HL-60 (cell line): ENCODE measurements at regions not wholly inside any gene's neighbourhood (a gene's known extent, or its start where the extent isn't known, plus 50 kb on each side); places are given as distances from the start of the nearest gene placed in this dataset.

ENCODE experiments used
- DNase-seq, 2 experiments: peaks; one replicate each; pipeline ENCODE4 v3.0.0-alpha.2; 2010 to 2020; ENCODE audit warnings: low read depth in 1 of 2, low spot score in 1 of 2
- H3K27ac ChIP-seq: fragments of 250-450 bp; sonication (Bioruptor Pico); replicated peaks from 2 replicates; pipeline ENCODE4 v1.5.1; 2020; ENCODE audit warnings: mild to moderate bottlenecking, moderate library complexity
- H3K27me3 ChIP-seq: fragments of 250-450 bp; sonication (Bioruptor Pico); 2 replicates; pipeline ENCODE4 v1.5.1; 2021; ENCODE audit warnings: mild to moderate bottlenecking, moderate library complexity; ENCODE audit not compliant: insufficient read depth, poor library complexity, severe bottlenecking
- H3K4me3 ChIP-seq: replicated peaks from 2 replicates; pipeline ENCODE4 v1.5.1; 2011; ENCODE audit warnings: mild to moderate bottlenecking, control low read depth, low read length; ENCODE audit not compliant: insufficient read depth
- CTCF ChIP-seq: IDR thresholded peaks from one replicate; pipeline ENCODE4 v1.5.1; 2011; ENCODE audit warnings: low read length, control low read depth, inconsistent platforms; ENCODE audit not compliant: insufficient read depth
- GABPA ChIP-seq: IDR thresholded peaks from 2 replicates; pipeline ENCODE4 v1.6.1; 2012; ENCODE audit warnings: low read depth
- POLR2AphosphoS5 ChIP-seq: IDR thresholded peaks from 2 replicates; pipeline ENCODE4 v1.6.1; 2012; ENCODE audit warnings: low read depth
- REST ChIP-seq: IDR thresholded peaks from 2 replicates; pipeline ENCODE4 v1.6.1; 2012; ENCODE audit warnings: low read depth; ENCODE audit not compliant: insufficient replicate concordance
- SPI1 ChIP-seq: IDR thresholded peaks from 2 replicates; pipeline ENCODE4 v1.6.1; 2012; ENCODE audit warnings: low read depth, mild to moderate bottlenecking, borderline replicate concordance

GRCh38 chr16:5234295-5235050 lies 136.9 kb upstream of the EEF2KMT start:
- no peak for TF ChIP-seq CTCF
- no peak for TF ChIP-seq REST
- TF ChIP-seq GABPA, result no peak
- TF ChIP-seq SPI1, result no peak
- no peak for TF ChIP-seq POLR2AphosphoS5
- DNase-seq, result no peak

GRCh38 chr16:5231246-5231759 lies 133.7 kb upstream of the EEF2KMT start:
- no peak overlapping the region for H3K4me3 ChIP-seq
- H3K27ac ChIP-seq, result no peak overlapping the region
- TF ChIP-seq POLR2AphosphoS5, result no peak
- H3K27me3 ChIP-seq, result no peaks in the 10 kb centered on the region
- DNase-seq, result no peak

More at GRCh38 chr16:5234295-5235050, 136.9 kb upstream of the EEF2KMT start:
- no peak overlapping the region for H3K27ac ChIP-seq
- H3K4me3 ChIP-seq, result no peak overlapping the region
- H3K27me3 ChIP-seq, result no peaks in the 10 kb centered on the region

DNA sequence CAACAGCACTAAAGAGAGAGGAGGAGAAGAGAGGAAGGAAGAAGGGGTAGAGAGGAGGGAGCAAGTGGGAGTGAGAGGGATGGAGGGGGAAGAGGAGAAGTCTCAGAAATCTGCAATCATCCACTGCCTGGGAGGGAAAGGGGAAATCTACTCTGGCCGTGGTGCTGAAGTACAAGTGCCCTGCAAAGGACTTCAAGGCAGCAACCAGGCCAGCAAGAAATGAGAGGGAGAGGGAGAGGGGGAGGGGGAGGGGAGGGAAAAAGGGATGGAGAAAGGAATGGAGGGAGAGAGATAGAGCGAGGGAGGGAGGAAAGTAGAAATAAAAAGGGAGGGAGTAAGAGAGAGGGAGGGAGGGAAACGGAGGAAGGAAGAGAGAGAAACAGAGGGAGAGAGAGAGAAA lies 130.8 kb upstream of the EEF2KMT start:
- TF ChIP-seq REST (peak; percentile 82), SPI1 (no peak)
- Histone ChIP-seq H3K27ac (no peak overlapping the region), H3K4me3 (no peak overlapping the region), H3K27me3 (no peaks in the 10 kb centered on the region)
- no peak for DNase-seq

DNA sequence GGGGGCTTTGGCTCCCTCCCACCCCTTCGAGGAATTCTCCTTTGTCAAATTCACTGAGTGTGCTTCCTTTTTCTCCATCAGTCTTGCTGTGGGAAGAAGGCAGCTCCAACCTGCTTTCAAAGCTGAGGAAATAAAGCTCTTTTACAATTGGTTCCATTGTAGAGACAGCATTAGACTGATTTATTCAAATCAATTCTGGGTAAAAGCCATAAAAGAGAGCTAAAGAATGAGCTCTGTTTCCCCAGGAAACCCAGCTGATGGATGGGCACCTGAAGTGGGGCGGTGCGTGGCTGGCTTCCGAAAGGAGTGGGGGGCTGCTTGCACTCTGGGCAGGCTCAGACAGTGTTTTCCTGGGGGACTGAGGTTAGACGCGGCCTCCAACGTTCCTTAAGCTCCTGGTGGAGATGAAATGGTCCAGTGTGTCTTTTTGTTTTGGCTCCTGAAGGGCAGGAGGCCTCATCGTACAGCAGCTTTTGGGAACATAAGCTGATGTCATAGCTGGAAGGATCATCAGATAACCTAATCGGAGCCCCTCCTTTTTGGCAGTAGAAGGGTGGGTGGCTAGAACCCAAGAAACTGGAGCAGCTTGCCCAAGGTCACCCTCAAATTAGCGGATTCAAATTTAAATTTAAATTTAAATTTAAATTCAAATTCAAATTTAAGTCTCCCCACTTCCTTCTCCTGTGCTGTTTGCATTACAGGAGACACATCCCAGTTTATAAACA lies 128.5 kb upstream of the EEF2KMT start:
- no peak overlapping the region for H3K4me3 ChIP-seq
- TF ChIP-seq CTCF, result no peak
- TF ChIP-seq SPI1, result no peak
- no peak for TF ChIP-seq GABPA
- TF ChIP-seq REST, result no peak
- no peak for TF ChIP-seq POLR2AphosphoS5
- DNase-seq, result no peak
- no peaks in the 10 kb centered on the region for H3K27me3 ChIP-seq
- H3K27ac ChIP-seq, result no peak overlapping the region
